BLaER1 treated with 17β-estradiol and CSF1 and Interleukin-3, amounts not matched to agents 10 nM and 100 nM (cell line): ENCODE measurements at regions not wholly inside any gene's neighbourhood (a gene's known extent, or its start where the extent isn't known, plus 50 kb on each side); places are given as distances from the start of the nearest gene placed in this dataset.

Experiments
- H3K27ac ChIP-seq, 11 experiments: shearing (Covaris generic); formaldehyde crosslinking; 2 replicates each; pipeline ENCODE4 v1.8.1; 2022
- H3K27me3 ChIP-seq, 11 experiments: shearing (Covaris generic); formaldehyde crosslinking; 2 replicates each; pipeline ENCODE4 v1.8.1; 2022
- H3K36me3 ChIP-seq, 11 experiments: shearing (Covaris generic); formaldehyde crosslinking; 2 replicates each; pipeline ENCODE4 v1.8.1; 2022
- H3K4me1 ChIP-seq, 10 experiments: shearing (Covaris generic); formaldehyde crosslinking; 2 replicates each; pipeline ENCODE4 v1.8.1; 2022
- H3K4me2 ChIP-seq, 11 experiments: shearing (Covaris generic); formaldehyde crosslinking; 2 replicates each; pipeline ENCODE4 v1.8.1; 2022
- H3K4me3 ChIP-seq, 10 experiments: shearing (Covaris generic); formaldehyde crosslinking; 2 replicates each; pipeline ENCODE4 v1.8.1; 2022
- H3K9ac ChIP-seq, 11 experiments: shearing (Covaris generic); formaldehyde crosslinking; 2 replicates each; pipeline ENCODE4 v1.8.1; 2022
- H3K9me3 ChIP-seq, 11 experiments: shearing (Covaris generic); formaldehyde crosslinking; replicated peaks in 1 of 11; 2 replicates each; pipeline ENCODE4 v1.8.1; 2022
- H4K20me1 ChIP-seq, 11 experiments: shearing (Covaris generic); formaldehyde crosslinking; 2 replicates each; pipeline ENCODE4 v1.8.1; 2022
- Cebpa-rat ChIP-seq, 11 experiments: shearing (Covaris generic); IDR thresholded peaks; 2 replicates each; pipeline ENCODE4 v1.8.1; 2022

GRCh38 chr5:97644896-97645295, 461.8 kb upstream of the RIOK2 start:
- no peaks in the 10 kb centered on the region for H3K27me3 ChIP-seq
- no peak overlapping the region for H3K4me2 ChIP-seq
- peaks cover 0 to 15% (median 8%) of the 10 kb centered on the region in 11 experiments; a peak in 16 of 22 replicates for H3K9me3 ChIP-seq
- no peaks in the 10 kb centered on the region for H4K20me1 ChIP-seq
- H3K9ac ChIP-seq: no peak overlapping the region
- TF ChIP-seq Cebpa-rat (IDR thresholded peaks at IDR 0.05): no peak
- H3K27ac ChIP-seq: no peak overlapping the region
- H3K4me3 ChIP-seq: no peak overlapping the region
- peaks cover 0 to 5% (median 0%) of the 10 kb centered on the region in 10 experiments; a peak in 2 of 20 replicates for H3K4me1 ChIP-seq
- no peaks in the 10 kb centered on the region for H3K36me3 ChIP-seq

- Histone ChIP-seq H3K4me3 (no peak overlapping the region), H3K4me1 (no peaks in the 10 kb centered on the region), H3K9ac (no peak overlapping the region), H4K20me1 (no peaks in the 10 kb centered on the region), H3K36me3 (no peaks in the 10 kb centered on the region), H3K27ac (no peak overlapping the region), H3K9me3 (no peaks in the 10 kb centered on the region), H3K27me3 (no peaks in the 10 kb centered on the region), H3K4me2 (no peak overlapping the region)
- TF ChIP-seq Cebpa-rat (IDR thresholded peaks at IDR 0.05): no peak
Measured at GRCh38 chr5:97657239-97657638, 474.2 kb upstream of the RIOK2 start.

- H3K9ac ChIP-seq: no peak overlapping the region
- H3K4me3 ChIP-seq: no peak overlapping the region
- H3K4me1 ChIP-seq: no peaks in the 10 kb centered on the region
- no peaks in the 10 kb centered on the region for H3K9me3 ChIP-seq
- no peaks in the 10 kb centered on the region for H4K20me1 ChIP-seq
- H3K27me3 ChIP-seq: no peaks in the 10 kb centered on the region
- no peak overlapping the region for H3K27ac ChIP-seq
- TF ChIP-seq Cebpa-rat (IDR thresholded peaks at IDR 0.05): no peak
- no peaks in the 10 kb centered on the region for H3K36me3 ChIP-seq
- no peak overlapping the region for H3K4me2 ChIP-seq
Measured at GRCh38 chr5:97658116-97658900, 475.3 kb upstream of the RIOK2 start.

- Histone ChIP-seq H4K20me1 (no peaks in the 10 kb centered on the region), H3K4me2 (no peak overlapping the region), H3K9me3 (no peaks in the 10 kb centered on the region), H3K27me3 (no peaks in the 10 kb centered on the region), H3K27ac (no peak overlapping the region), H3K36me3 (no peaks in the 10 kb centered on the region), H3K4me1 (no peaks in the 10 kb centered on the region), H3K4me3 (no peak overlapping the region), H3K9ac (no peak overlapping the region)
- no peak for TF ChIP-seq Cebpa-rat (IDR thresholded peaks at IDR 0.05)
Measured at GRCh38 chr5:97666783-97667182, 483.7 kb upstream of the RIOK2 start.

- H3K27me3 ChIP-seq: no peaks in the 10 kb centered on the region
- H3K4me3 ChIP-seq: no peak overlapping the region
- H3K27ac ChIP-seq: no peak overlapping the region
- no peak overlapping the region for H3K4me2 ChIP-seq
- H3K4me1 ChIP-seq: no peaks in the 10 kb centered on the region
- H3K9ac ChIP-seq: no peak overlapping the region
- no peaks in the 10 kb centered on the region for H4K20me1 ChIP-seq
- TF ChIP-seq Cebpa-rat (IDR thresholded peaks at IDR 0.05): no peak
- H3K9me3 ChIP-seq: 0 out of 22 replicates have a peak, but pooled peaks cover 0 to 3% (median 0%) of the 10 kb centered on the region in 11 experiments
- H3K36me3 ChIP-seq: no peaks in the 10 kb centered on the region
Measured at GRCh38 chr5:97670447-97670846, 487.4 kb upstream of the RIOK2 start.

GRCh38 chr5:97676608-97677007, 493.6 kb upstream of the RIOK2 start:
- H3K27ac ChIP-seq: no peak overlapping the region
- H3K36me3 ChIP-seq: no peaks in the 10 kb centered on the region
- H3K4me3 ChIP-seq: no peak overlapping the region
- H3K9ac ChIP-seq: no peak overlapping the region
- no peaks in the 10 kb centered on the region for H3K4me1 ChIP-seq
- no peak overlapping the region for H3K4me2 ChIP-seq
- no peaks in the 10 kb centered on the region for H3K27me3 ChIP-seq
- 0 out of 22 replicates have a peak, but pooled peaks cover 0 to 7% (median 0%) of the 10 kb centered on the region in 11 experiments for H3K9me3 ChIP-seq
- H4K20me1 ChIP-seq: no peaks in the 10 kb centered on the region
- TF ChIP-seq Cebpa-rat (IDR thresholded peaks at IDR 0.05): no peak

- H3K4me1 ChIP-seq: no peaks in the 10 kb centered on the region
- no peak overlapping the region for H3K4me2 ChIP-seq
- no peaks in the 10 kb centered on the region for H4K20me1 ChIP-seq
- no peaks in the 10 kb centered on the region for H3K27me3 ChIP-seq
- H3K27ac ChIP-seq: no peak overlapping the region
- H3K36me3 ChIP-seq: no peaks in the 10 kb centered on the region
- no peak overlapping the region for H3K9ac ChIP-seq
- no peaks in the 10 kb centered on the region for H3K9me3 ChIP-seq
- no peak for TF ChIP-seq Cebpa-rat (IDR thresholded peaks at IDR 0.05)
- H3K4me3 ChIP-seq: no peak overlapping the region
Measured at GRCh38 chr5:97694091-97694490, 511.0 kb upstream of the RIOK2 start.

- no peaks in the 10 kb centered on the region for H3K4me1 ChIP-seq
- no peaks in the 10 kb centered on the region for H4K20me1 ChIP-seq
- no peaks in the 10 kb centered on the region for H3K9me3 ChIP-seq
- no peak overlapping the region for H3K4me3 ChIP-seq
- no peaks in the 10 kb centered on the region for H3K36me3 ChIP-seq
- no peak overlapping the region for H3K9ac ChIP-seq
- TF ChIP-seq Cebpa-rat (IDR thresholded peaks at IDR 0.05): no peak
- H3K4me2 ChIP-seq: no peak overlapping the region
- no peak overlapping the region for H3K27ac ChIP-seq
- no peaks in the 10 kb centered on the region for H3K27me3 ChIP-seq
Measured at GRCh38 chr5:97714424-97714823, 531.4 kb upstream of the RIOK2 start.

- no peaks in the 10 kb centered on the region; a peak in 2 of 20 replicates for H3K4me1 ChIP-seq
- H3K27ac ChIP-seq: no peak overlapping the region
- no peaks in the 10 kb centered on the region for H3K27me3 ChIP-seq
- peaks cover 8 to 15% (median 11%) of the 10 kb centered on the region in 11 experiments; a peak in 21 of 22 replicates for H3K9me3 ChIP-seq
- H4K20me1 ChIP-seq: no peaks in the 10 kb centered on the region
- no peaks in the 10 kb centered on the region for H3K36me3 ChIP-seq
- H3K4me3 ChIP-seq: no peak overlapping the region
- no peak overlapping the region for H3K4me2 ChIP-seq
- no peak for TF ChIP-seq Cebpa-rat (IDR thresholded peaks at IDR 0.05)
- H3K9ac ChIP-seq: no peak overlapping the region
Measured at GRCh38 chr5:97726106-97726505, 543.1 kb upstream of the RIOK2 start.

- Histone ChIP-seq H3K36me3 (no peaks in the 10 kb centered on the region), H3K4me2 (no peak overlapping the region)
Measured at GRCh38 chr5:97728920-97729319, 545.9 kb upstream of the RIOK2 start.

More at GRCh38 chr5:97728920-97729319, 545.9 kb upstream of the RIOK2 start:
- H3K4me1 ChIP-seq: no peaks in the 10 kb centered on the region
- no peak overlapping the region for H3K27ac ChIP-seq
- TF ChIP-seq Cebpa-rat (IDR thresholded peaks at IDR 0.05): no peak
- H4K20me1 ChIP-seq: no peaks in the 10 kb centered on the region
- peaks cover 0 to 5% (median under 1%) of the 10 kb centered on the region in 11 experiments; a peak in 5 of 22 replicates for H3K9me3 ChIP-seq
- no peak overlapping the region for H3K4me3 ChIP-seq
- H3K27me3 ChIP-seq: no peaks in the 10 kb centered on the region
- no peak overlapping the region for H3K9ac ChIP-seq
